ENCODE measurements at regions not wholly inside any gene's neighbourhood (a gene's known extent, or its start where the extent isn't known, plus 50 kb on each side); places are given as distances from the start of the nearest gene placed in this dataset.

GRCh38 chr5:54676481-54677340, 159.2 kb downstream of the SNX18 start:
- no peak for DNase-seq (ENCODE audit: low spot score)

GRCh38 chr5:54673523-54674225, 156.1 kb downstream of the SNX18 start:
- DNase-seq (ENCODE audit: low spot score), result peak; percentile 50

GRCh38 chr5:54672871-54673270, 155.3 kb downstream of the SNX18 start:
- DNase-seq (ENCODE audit: low spot score), result no peak

- no peak for DNase-seq (ENCODE audit: low spot score)
These were observed 154.1 kb downstream of the SNX18 start for GRCh38 chr5:54671681-54672080.

GRCh38 chr5:54671111-54671531, 153.6 kb downstream of the SNX18 start:
- no peak for DNase-seq (ENCODE audit: low spot score)

GRCh38 chr5:54670281-54670680, 152.7 kb downstream of the SNX18 start:
- no peak for DNase-seq (ENCODE audit: low spot score)

- DNase-seq (ENCODE audit: low spot score), result no peak
These were observed 152.3 kb downstream of the SNX18 start for GRCh38 chr5:54669845-54670244.

GRCh38 chr5:54669285-54669684, 151.7 kb downstream of the SNX18 start:
- DNase-seq (ENCODE audit: low spot score), result no peak

GRCh38 chr5:54668096-54668495, 150.5 kb downstream of the SNX18 start:
- DNase-seq (ENCODE audit: low spot score), result no peak

GRCh38 chr5:54667136-54667535, 149.6 kb downstream of the SNX18 start:
- DNase-seq (ENCODE audit: low spot score), result no peak

- no peak for DNase-seq (ENCODE audit: low spot score)
These were observed 146.3 kb downstream of the SNX18 start for GRCh38 chr5:54663866-54664265.

GRCh38 chr5:54661111-54661510, 143.6 kb downstream of the SNX18 start:
- DNase-seq (ENCODE audit: low spot score), result no peak

GRCh38 chr5:54659700-54660131, 142.2 kb downstream of the SNX18 start:
- DNase-seq (ENCODE audit: low spot score), result no peak

GRCh38 chr5:54658010-54658409, 140.5 kb downstream of the SNX18 start:
- DNase-seq (ENCODE audit: low spot score), result no peak

GRCh38 chr5:54656261-54656728, 138.7 kb downstream of the SNX18 start:
- no peak for DNase-seq (ENCODE audit: low spot score)

- DNase-seq (ENCODE audit: low spot score), result no peak
These were observed 138.2 kb downstream of the SNX18 start for GRCh38 chr5:54655761-54656160.

- DNase-seq (ENCODE audit: low spot score), result no peak
These were observed 137.7 kb downstream of the SNX18 start for GRCh38 chr5:54655266-54655665.

GRCh38 chr5:54653956-54654614, 136.5 kb downstream of the SNX18 start:
- no peak for DNase-seq (ENCODE audit: low spot score)

GRCh38 chr5:54651482-54652076, 134.0 kb downstream of the SNX18 start:
- no peak for DNase-seq (ENCODE audit: low spot score)

GRCh38 chr5:54649041-54649504, 131.5 kb downstream of the SNX18 start:
- no peak for DNase-seq (ENCODE audit: low spot score)

GRCh38 chr5:54646356-54647101, 129.0 kb downstream of the SNX18 start:
- DNase-seq (ENCODE audit: low spot score), result peak; percentile 73

Measured in CD4-positive, alpha-beta T cell treated with Interleukin-6 at 100 ng/mL for 8 hours (primary cell).